Transverse colon (tissue), 4 donors: ENCODE measurements at regions not wholly inside any gene's neighbourhood (a gene's known extent, or its start where the extent isn't known, plus 50 kb on each side); places are given as distances from the start of the nearest gene placed in this dataset.

ENCODE experiments used
- DNase-seq: peaks from one replicate; pipeline ENCODE4 v3.0.0-alpha.2; 2019
- H3K27ac ChIP-seq, 4 donors: fragments of 200-600 bp; sonication (generic); 2 replicates each; pipeline ENCODE4 v1.5.1; 2016 to 2018; ENCODE audit warnings: inconsistent platforms in 4 of 4
- H3K27me3 ChIP-seq: fragments of 200-600 bp; sonication (generic); 2 replicates; pipeline ENCODE4 v1.5.1; 2017; ENCODE audit warnings: inconsistent platforms
- H3K36me3 ChIP-seq, 4 donors: fragments of 200-600 bp; sonication (generic); 2 replicates each; pipeline ENCODE4 v1.5.1; 2017 to 2019; ENCODE audit warnings: inconsistent platforms in 4 of 4
- H3K4me1 ChIP-seq, 4 donors: fragments of 200-600 bp; sonication (generic); 2 replicates each; pipeline ENCODE4 v1.5.1; 2017 to 2020; ENCODE audit warnings: inconsistent platforms in 4 of 4
- H3K4me3 ChIP-seq, 4 donors: fragments of 200-600 bp; sonication (generic); 1 replicate in 1 of 4; 2 replicates in 3 of 4; pipeline versions ENCODE4 v1.5.1 to v1.6.1; 2017 to 2019; ENCODE audit warnings: inconsistent platforms in 4 of 4
- H3K9me3 ChIP-seq, 2 donors: fragments of 200-600 bp; sonication (generic); 2 replicates each; pipeline ENCODE4 v1.5.1; 2017 to 2019; ENCODE audit warnings: inconsistent platforms in 2 of 2
- EP300 ChIP-seq: sonication (generic); formaldehyde crosslinking; IDR thresholded peaks from one replicate; pipeline ENCODE4 v1.6.1; 2017; ENCODE audit warnings: antibody characterized with exemption, low read depth
- POLR2A ChIP-seq: fragments of 450-650 bp; IDR thresholded peaks from one replicate; pipeline ENCODE4 v1.6.1; 2016; ENCODE audit warnings: antibody characterized with exemption, mild to moderate bottlenecking, moderate library complexity
- POLR2AphosphoS5 ChIP-seq, 3 donors: sonication (generic); formaldehyde crosslinking; IDR thresholded peaks; one replicate each; pipeline ENCODE4 v1.6.1; 2016; ENCODE audit warnings: antibody characterized with exemption in 3 of 3
- WGBS, 2 donors: methylation state at CpG; one replicate each; pipeline ENCODE4 v1.1.5; 2018; ENCODE audit warnings: low coverage in 1 of 2; 5-methylcytosine and 5-hydroxymethylcytosine counted together
- in situ Hi-C, 4 donors: fragments of 200-750 bp; cut with MboI; loops; one replicate each; pipeline versions ENCODE4 v1.15.0 to v1.15.1; 2017; ENCODE audit warnings: low sequenced_read_pairs in 3 of 4, low pct_ligation_motif_present in 1 of 4, low pct_unique_long_range_greater_than_20kb in 1 of 4
- intact Hi-C: fragments of 100-400 bp; cut with DNase I; formaldehyde crosslinking; loops from one replicate; pipeline ENCODE4 v1.15.1; 2023; ENCODE audit warnings: low total_unique reads
- TF ChIP-seq, protein P1 (sequence below), 5 experiments: fragments of 200-600 bp in 3 of 5; fragments of 450-650 bp in 2 of 5; sonication (generic) in 3 of 5; IDR thresholded peaks; 1 replicate in 2 of 5; 2 replicates in 3 of 5; pipeline ENCODE4 v1.5.1; 2016 to 2017; ENCODE audit warnings: antibody characterized with exemption in 5 of 5, inconsistent platforms in 3 of 5, mild to moderate bottlenecking in 2 of 5, moderate library complexity in 1 of 5

DNA sequence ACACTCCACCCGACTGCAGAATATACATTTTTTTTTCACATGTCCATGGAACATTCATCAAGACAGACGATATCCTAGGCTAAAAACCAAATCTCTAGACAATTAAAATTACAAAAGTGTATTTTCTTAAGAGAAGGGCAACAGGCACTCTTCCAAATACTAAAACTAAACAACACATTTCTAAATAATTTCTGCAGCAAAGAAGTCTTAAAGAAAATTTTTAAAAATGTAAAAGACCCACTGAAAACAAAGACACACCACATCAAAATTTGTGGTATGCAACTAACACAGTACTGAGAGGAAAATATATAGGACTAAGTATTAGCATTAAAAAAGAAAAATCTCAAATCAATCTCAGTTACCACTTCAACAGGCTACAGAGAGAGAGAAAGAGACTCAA lies 570.0 kb downstream of the SLC16A7 start:
- no peak for DNase-seq
- Histone ChIP-seq H3K4me1 (no peaks in the 10 kb centered on the region), H3K4me3 (no peak overlapping the region), H3K27ac (no peak overlapping the region), H3K36me3 (no peaks in the 10 kb centered on the region), H3K27me3 (no peaks in the 10 kb centered on the region), H3K9me3 (no peaks in the 10 kb centered on the region)
- WGBS, 2 donors: 52 to 57% methylated on average over 2 of the region's 2 CpGs
- intact Hi-C loops: no loop called here
- in situ Hi-C loops: no loop called here
- TF ChIP-seq POLR2A: no peak
- TF ChIP-seq, protein P1, sequence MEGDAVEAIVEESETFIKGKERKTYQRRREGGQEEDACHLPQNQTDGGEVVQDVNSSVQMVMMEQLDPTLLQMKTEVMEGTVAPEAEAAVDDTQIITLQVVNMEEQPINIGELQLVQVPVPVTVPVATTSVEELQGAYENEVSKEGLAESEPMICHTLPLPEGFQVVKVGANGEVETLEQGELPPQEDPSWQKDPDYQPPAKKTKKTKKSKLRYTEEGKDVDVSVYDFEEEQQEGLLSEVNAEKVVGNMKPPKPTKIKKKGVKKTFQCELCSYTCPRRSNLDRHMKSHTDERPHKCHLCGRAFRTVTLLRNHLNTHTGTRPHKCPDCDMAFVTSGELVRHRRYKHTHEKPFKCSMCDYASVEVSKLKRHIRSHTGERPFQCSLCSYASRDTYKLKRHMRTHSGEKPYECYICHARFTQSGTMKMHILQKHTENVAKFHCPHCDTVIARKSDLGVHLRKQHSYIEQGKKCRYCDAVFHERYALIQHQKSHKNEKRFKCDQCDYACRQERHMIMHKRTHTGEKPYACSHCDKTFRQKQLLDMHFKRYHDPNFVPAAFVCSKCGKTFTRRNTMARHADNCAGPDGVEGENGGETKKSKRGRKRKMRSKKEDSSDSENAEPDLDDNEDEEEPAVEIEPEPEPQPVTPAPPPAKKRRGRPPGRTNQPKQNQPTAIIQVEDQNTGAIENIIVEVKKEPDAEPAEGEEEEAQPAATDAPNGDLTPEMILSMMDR (IDR thresholded peaks at IDR 0.05): no peak

DNA sequence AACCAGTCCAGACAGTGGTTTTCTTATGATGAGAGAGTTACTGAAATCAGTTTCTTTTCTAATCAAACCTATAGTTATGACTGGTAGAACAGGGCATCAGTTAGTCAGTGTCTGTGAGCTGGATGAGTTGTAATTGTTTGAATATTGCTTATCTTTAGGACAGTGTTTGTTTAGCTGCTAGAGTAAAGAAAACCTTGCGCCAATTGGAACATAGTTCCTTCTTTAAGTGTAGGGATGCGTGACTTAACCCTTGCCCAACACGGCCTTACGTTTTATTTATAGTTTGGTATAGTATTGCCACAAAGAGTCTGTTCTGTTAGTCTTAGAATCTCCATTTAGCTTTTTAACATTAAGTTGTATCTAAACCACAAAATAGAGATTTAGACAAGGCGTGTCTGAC lies 572.6 kb downstream of the SLC16A7 start:
- Histone ChIP-seq H3K4me3 (no peak overlapping the region), H3K27me3 (no peaks in the 10 kb centered on the region), H3K9me3 (no peaks in the 10 kb centered on the region), H3K36me3 (no peaks in the 10 kb centered on the region), H3K4me1 (no peaks in the 10 kb centered on the region), H3K27ac (no peak overlapping the region)
- in situ Hi-C loops (no loop called here), intact Hi-C loops (no loop called here)
- no peak for DNase-seq
- WGBS, 2 donors: 48 to 71% methylated on average over 2 to 5 of the region's 5 CpGs
- TF ChIP-seq POLR2AphosphoS5 (IDR thresholded peaks at IDR 0.05) (no peak), EP300 (no peak), POLR2A (no peak)
- TF ChIP-seq, protein P1 (IDR thresholded peaks at IDR 0.05): no peak

DNA sequence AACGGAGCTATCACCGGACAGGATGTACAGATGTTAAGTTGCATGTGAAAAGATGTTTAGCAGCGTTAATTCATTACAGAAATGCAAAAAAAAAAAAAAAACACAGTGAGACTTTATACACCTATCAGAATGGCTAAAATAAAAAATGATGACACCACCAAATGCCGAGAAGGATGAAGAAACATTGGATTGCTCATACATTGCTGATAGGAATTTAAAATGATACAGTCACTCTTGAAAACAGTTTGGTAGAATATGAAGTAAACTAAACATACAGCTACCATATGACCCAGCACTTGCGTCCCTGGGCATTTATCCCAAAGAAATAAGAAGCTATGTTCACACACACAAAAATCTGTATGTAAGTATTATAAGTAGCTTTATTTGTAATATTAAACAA lies 574.1 kb downstream of the SLC16A7 start:
- H3K4me1 ChIP-seq: no peaks in the 10 kb centered on the region
- no peaks in the 10 kb centered on the region for H3K9me3 ChIP-seq
- in situ Hi-C loops (no loop called here), intact Hi-C loops (no loop called here)
- no peaks in the 10 kb centered on the region for H3K27me3 ChIP-seq
- TF ChIP-seq POLR2A: no peak
- TF ChIP-seq POLR2AphosphoS5 (IDR thresholded peaks at IDR 0.05): no peak
- no peak for TF ChIP-seq EP300
- TF ChIP-seq, protein P1 (IDR thresholded peaks at IDR 0.05): no peak
- WGBS, 2 donors: 89 to 90% methylated on average over 3 to 5 of the region's 5 CpGs
- no peak overlapping the region for H3K27ac ChIP-seq
- DNase-seq: no peak
- H3K36me3 ChIP-seq: no peaks in the 10 kb centered on the region
- H3K4me3 ChIP-seq: no peak overlapping the region

DNA sequence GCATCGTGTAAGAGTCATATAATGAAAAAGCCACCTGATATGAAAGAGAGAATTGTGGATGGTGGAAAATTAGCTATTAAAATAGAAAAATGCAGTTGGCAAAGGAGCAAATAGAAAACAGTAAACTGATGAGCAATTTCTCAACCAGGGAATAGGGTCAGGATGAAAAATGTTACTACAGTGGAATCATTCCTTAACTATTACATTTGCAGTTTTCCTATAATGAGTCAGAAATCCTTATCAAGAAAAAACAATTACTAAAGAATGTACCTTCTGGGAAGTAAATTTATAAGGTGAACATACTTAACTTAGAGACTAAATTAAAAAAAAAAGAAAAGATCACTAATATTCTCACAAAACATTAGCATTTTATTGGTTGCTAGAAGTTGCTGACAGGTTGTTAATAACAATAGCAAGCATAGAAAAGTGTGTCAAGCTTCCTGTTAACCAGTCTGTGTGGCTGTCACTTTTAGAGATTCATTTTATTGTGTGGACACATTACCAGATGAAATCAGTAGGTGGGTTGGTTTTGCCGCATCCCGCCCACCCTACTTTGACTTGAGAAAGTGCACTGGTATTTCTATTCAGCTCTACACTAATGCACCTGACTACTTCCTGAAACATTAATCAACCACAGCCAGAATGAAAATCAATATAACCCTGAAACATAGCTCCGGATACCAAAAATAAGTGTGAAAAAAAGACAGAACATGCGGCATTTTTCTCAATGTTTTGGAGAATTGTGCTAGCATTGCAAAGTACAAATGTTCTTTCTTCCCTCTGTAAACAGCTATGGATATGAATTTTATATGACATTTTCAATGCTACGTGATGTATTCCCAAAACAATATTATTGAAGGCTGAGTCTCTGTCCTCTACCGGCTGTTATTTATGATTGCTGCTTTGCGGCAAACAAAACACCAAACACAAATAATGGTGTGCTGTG lies 576.7 kb downstream of the SLC16A7 start:
- WGBS, 2 donors: 43 to 45% methylated on average over 7 to 8 of the region's 8 CpGs
- no peak overlapping the region for H3K27ac ChIP-seq

More for the DNA sequence above, 576.7 kb downstream of the SLC16A7 start:
- in situ Hi-C loops: no loop called here
- H3K36me3 ChIP-seq: no peaks in the 10 kb centered on the region
- no peak overlapping the region for H3K4me3 ChIP-seq
- DNase-seq: no peak
- no peaks in the 10 kb centered on the region for H3K9me3 ChIP-seq
- H3K4me1 ChIP-seq: no peaks in the 10 kb centered on the region
- TF ChIP-seq POLR2A: no peak
- TF ChIP-seq POLR2AphosphoS5 (IDR thresholded peaks at IDR 0.05): no peak
- no peak for TF ChIP-seq EP300
- TF ChIP-seq, protein P1 (IDR thresholded peaks at IDR 0.05): no peak
- no peaks in the 10 kb centered on the region for H3K27me3 ChIP-seq
- intact Hi-C loops: no loop called here
